NCI-H2081 treated with DMSO at 0.1 percent for 48 hours (cell line): ENCODE measurements at regions not wholly inside any gene's neighbourhood (a gene's known extent, or its start where the extent isn't known, plus 50 kb on each side); places are given as distances from the start of the nearest gene placed in this dataset.

ENCODE experiments used
- DNase-seq: peaks from one replicate; lab custom pipeline; 2025; lab: John Stamatoyannopoulos, UW

GRCh38 chr2:7895289-7895688 is 786.6 kb upstream of the ID2 start:
- DNase-seq: no peak

- no peak for DNase-seq
These were observed 784.8 kb upstream of the ID2 start for GRCh38 chr2:7896940-7897487.

GRCh38 chr2:7899241-7899640 is 782.6 kb upstream of the ID2 start:
- DNase-seq: peak; percentile 94

- DNase-seq: no peak
These were observed 781.9 kb upstream of the ID2 start for GRCh38 chr2:7899923-7900322.

- no peak for DNase-seq
These were observed 781.3 kb upstream of the ID2 start for GRCh38 chr2:7900593-7900992.

GRCh38 chr2:7902251-7902765 is 779.5 kb upstream of the ID2 start:
- no peak for DNase-seq

- no peak for DNase-seq
These were observed 777.5 kb upstream of the ID2 start for GRCh38 chr2:7904319-7904718.

GRCh38 chr2:7905756-7906155 is 776.1 kb upstream of the ID2 start:
- peak; percentile 82 for DNase-seq

- DNase-seq: no peak
These were observed 775.4 kb upstream of the ID2 start for GRCh38 chr2:7906431-7906830.

GRCh38 chr2:7907041-7907440 is 774.8 kb upstream of the ID2 start:
- no peak for DNase-seq

- no peak for DNase-seq
These were observed 771.1 kb upstream of the ID2 start for GRCh38 chr2:7910752-7911151.

GRCh38 chr2:7911196-7911595 is 770.7 kb upstream of the ID2 start:
- DNase-seq: no peak

- no peak for DNase-seq
These were observed 767.9 kb upstream of the ID2 start for GRCh38 chr2:7913974-7914373.

- no peak for DNase-seq
These were observed 766.4 kb upstream of the ID2 start for GRCh38 chr2:7915302-7916091.

GRCh38 chr2:7916670-7917069 is 765.2 kb upstream of the ID2 start:
- no peak for DNase-seq

- DNase-seq: no peak
These were observed 762.3 kb upstream of the ID2 start for GRCh38 chr2:7919510-7919909.

- DNase-seq: no peak
These were observed 757.7 kb upstream of the ID2 start for GRCh38 chr2:7924023-7924762.

GRCh38 chr2:7925506-7925905 is 756.4 kb upstream of the ID2 start:
- DNase-seq: no peak

GRCh38 chr2:7927691-7928090 is 754.2 kb upstream of the ID2 start:
- no peak for DNase-seq

- DNase-seq: no peak
These were observed 752.6 kb upstream of the ID2 start for GRCh38 chr2:7929281-7929680.

GRCh38 chr2:7930800-7931635 is 750.8 kb upstream of the ID2 start:
- DNase-seq: no peak

GRCh38 chr2:7931808-7932207 is 750.0 kb upstream of the ID2 start:
- no peak for DNase-seq
